ENCODE measurements at regions not wholly inside any gene's neighbourhood (a gene's known extent, or its start where the extent isn't known, plus 50 kb on each side); places are given as distances from the start of the nearest gene placed in this dataset.

DNA sequence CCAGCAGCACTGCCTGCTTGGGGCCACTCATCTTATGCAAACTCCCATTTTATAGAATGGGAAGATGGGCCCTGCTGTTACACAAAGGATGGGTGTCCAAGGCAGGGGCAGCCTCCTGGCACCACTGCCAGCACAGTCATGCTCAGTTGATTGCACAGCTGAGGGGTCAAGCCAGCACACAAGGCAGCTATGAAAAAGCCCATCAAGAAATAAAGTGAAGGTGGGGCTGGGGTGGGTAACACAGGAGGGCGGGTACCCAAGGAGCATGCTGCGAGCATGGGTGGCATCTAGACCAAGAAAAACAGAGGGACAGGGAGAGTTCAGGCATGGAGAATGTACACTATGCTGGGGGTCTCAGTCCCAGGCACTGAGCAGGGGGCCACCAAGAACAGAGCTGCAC lies 74.7 kb upstream of the UNC5B start:
- no peak for DNase-seq (ENCODE audit: extremely low read depth in 1 of 4, low spot score in 3 of 4)
- POLR2A ChIA-PET = interaction anchor here (0.6 to 1.2 kb wide), 4 partner anchors 14 to 635 kb away, joined by 3 to 4 read pairs (median 3); no protein-coding TSS in a partner anchor

DNA sequence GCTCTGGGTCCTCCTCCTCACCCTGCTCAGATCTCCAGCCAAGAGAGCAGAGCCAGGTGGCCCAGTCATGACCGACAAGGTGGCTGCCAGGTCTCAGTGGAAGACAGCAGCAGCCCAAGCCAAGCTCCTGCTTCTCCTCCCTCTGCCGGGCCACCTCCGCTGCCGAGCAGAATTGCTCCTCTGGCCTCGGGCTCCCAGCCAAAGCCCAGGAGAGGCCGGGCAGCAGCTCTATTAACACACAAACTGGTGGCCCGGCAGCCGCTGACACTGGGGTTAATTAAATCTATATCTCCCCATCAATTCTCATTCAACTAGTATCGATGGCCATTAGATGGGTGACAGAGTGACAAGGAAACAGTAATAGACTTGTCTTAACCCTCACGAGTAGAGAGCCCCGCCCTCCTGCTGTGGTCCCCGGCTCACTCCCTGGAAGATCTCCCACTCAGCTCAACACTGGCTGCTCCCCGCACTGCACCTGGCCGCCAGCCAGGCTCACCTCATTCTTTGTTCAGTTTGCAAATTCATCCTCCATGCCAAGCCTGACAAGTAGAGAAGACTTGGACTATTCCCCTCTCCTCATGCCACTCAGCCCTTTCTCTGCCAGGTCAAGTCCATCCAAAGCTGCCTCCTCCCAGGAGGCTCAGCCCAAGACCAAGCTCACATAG lies 74.1 kb upstream of the UNC5B start:
- peaks cover 16 to 75% of the 10 kb centered on the region in 2 experiments; a peak in 3 of 5 replicates for H3K27me3 ChIP-seq (ENCODE audit: control insufficient read depth in 2 of 2, insufficient read depth in 2 of 2, low read length in 2 of 2)
- H3K4me2 ChIP-seq (ENCODE audit: insufficient read depth, low read length) = no peak overlapping the region
- no peaks in the 10 kb centered on the region for H3K9me1 ChIP-seq (ENCODE audit: control insufficient read depth, insufficient read depth, low read length)
- POLR2A ChIA-PET = interaction anchor here (0.8 to 1.2 kb wide), 4 partner anchors 13 to 77 kb away, joined by 3 to 4 read pairs (median 3); no protein-coding TSS in a partner anchor
- no peaks in the 10 kb centered on the region; the same call in none of the 2 replicates for H4K20me1 ChIP-seq (replicated peaks; ENCODE audit: control insufficient read depth, insufficient read depth, low read length)
- CTCF ChIA-PET (ENCODE audit: low intra/inter-chr PET ratio) = interaction anchor here (0.6 kb wide), 1 partner anchor 221 kb away, joined by 3 read pairs; no protein-coding TSS in a partner anchor
- no peaks in the 10 kb centered on the region for H3K79me2 ChIP-seq (ENCODE audit: control insufficient read depth, insufficient read depth, low read length)
- in situ Hi-C loops (cut with MboI) (no loop called here), intact Hi-C loops (cut with micrococcal nuclease) (no loop called here)
- H2AFZ ChIP-seq (ENCODE audit: low read depth, low read length) = no peak overlapping the region
- no peaks in the 10 kb centered on the region for H3K36me3 ChIP-seq (ENCODE audit: control insufficient read depth, insufficient read depth, low read length)
- H3K9me3 ChIP-seq (replicated peaks; ENCODE audit: control insufficient read depth, insufficient read depth, low read depth, low read length) = no peaks in the 10 kb centered on the region
- no peak overlapping the region for H3K9ac ChIP-seq (ENCODE audit: insufficient read depth in 1 of 2, low read depth in 2 of 2, low read length in 2 of 2)
- under 1% methylated on average over 14 of the region's 14 CpGs for WGBS (ENCODE audit: insufficient coverage, low coverage, missing lambda C conversion rate)
- H3K4me1 ChIP-seq (replicated peaks in 1 of 2; ENCODE audit: control insufficient read depth in 2 of 2, insufficient read depth in 2 of 2, low read length in 2 of 2) = no peaks in the 10 kb centered on the region
- H3K4me3 ChIP-seq = no peak overlapping the region
- ATAC-seq (no peak), FAIRE-seq (no peak), DNase-seq (ENCODE audit: extremely low read depth in 1 of 4, low spot score in 3 of 4) (no peak)
- H3K27ac ChIP-seq (ENCODE audit: extremely low read depth, low read depth, low read length) = no peak overlapping the region
- no TSS peak for BruUV-seq (replicated peaks)
- TF ChIP-seq, protein P1, sequence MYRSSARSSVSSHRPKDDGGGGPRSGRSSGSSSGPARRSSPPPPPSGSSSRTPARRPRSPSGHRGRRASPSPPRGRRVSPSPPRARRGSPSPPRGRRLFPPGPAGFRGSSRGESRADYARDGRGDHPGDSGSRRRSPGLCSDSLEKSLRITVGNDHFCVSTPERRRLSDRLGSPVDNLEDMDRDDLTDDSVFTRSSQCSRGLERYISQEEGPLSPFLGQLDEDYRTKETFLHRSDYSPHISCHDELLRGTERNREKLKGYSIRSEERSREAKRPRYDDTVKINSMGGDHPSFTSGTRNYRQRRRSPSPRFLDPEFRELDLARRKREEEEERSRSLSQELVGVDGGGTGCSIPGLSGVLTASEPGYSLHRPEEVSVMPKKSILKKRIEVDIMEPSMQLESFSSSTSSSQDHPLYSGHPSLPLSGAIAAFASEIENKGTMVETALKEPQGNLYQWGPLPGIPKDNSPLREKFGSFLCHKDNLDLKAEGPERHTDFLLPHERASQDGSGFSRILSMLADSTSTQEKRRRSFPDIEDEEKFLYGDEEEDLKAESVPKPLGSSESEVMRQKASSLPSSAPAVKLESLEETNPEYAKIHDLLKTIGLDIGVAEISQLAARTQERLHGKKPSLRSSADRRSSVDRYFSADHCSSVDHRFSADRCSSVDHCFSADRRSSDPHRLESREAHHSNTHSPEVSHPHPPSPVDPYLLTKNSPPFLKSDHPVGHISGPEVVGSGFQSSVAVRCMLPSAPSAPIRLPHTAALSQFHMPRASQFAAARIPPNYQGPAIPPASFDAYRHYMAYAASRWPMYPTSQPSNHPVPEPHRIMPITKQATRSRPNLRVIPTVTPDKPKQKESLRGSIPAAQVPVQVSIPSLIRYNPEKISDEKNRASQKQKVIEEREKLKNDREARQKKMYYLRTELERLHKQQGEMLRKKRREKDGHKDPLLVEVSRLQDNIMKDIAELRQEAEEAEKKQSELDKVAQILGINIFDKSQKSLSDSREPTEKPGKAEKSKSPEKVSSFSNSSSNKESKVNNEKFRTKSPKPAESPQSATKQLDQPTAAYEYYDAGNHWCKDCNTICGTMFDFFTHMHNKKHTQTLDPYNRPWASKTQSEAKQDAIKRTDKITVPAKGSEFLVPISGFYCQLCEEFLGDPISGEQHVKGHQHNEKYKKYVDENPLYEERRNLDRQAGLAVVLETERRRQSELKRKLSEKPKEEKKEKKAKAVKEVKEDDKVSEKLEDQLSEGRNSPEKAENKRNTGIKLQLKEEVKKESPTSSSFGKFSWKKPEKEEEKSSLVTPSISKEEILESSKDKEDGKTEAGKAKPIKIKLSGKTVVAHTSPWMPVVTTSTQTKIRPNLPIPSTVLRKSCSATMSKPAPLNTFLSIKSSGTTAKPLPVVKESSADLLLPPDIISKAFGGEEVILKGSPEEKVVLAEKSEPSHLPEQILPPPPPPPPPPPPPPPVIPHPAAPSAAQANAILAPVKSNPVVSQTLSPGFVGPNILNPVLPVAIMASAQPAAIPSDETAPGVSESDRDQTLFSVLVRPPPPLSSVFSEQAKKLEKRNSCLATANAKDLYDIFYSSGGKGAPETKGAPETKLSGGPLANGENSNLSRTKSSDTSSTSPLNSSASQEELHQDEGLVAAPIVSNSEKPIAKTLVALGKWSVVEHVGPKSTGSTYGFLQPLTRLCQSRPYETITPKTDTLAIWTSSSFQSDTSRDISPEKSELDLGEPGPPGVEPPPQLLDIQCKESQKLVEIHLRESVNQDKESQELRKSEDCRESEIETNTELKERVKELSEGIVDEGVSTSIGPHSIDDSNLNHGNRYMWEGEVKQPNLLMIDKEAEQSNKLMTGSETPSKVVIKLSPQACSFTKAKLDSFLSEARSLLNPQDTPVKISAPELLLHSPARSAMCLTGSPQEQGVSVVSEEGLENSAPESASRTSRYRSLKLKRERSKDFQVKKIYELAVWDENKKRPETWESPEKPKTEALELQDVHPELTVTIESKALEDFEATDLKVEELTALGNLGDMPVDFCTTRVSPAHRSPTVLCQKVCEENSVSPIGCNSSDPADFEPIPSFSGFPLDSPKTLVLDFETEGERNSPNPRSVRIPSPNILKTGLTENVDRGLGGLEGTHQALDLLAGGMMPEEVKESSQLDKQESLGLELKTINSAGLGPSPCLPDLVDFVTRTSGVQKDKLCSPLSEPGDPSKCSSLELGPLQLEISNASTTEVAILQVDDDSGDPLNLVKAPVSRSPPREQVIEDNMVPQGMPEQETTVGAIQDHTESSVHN (IDR thresholded peaks at IDR 0.05; ENCODE audit: borderline replicate concordance in 1 of 2, low read depth in 1 of 2) = no peak

More for the DNA sequence above, 74.7 kb upstream of the UNC5B start:
- intact Hi-C loops (cut with micrococcal nuclease) = no loop called here
- no TSS peak for BruUV-seq (replicated peaks)
- FAIRE-seq (no peak), ATAC-seq (no peak)
- in situ Hi-C loops (cut with MboI) = no loop called here
- Histone ChIP-seq H4K20me1 (replicated peaks; ENCODE audit: control insufficient read depth, insufficient read depth, low read length) (no peaks in the 10 kb centered on the region; the same call in none of the 2 replicates), H3K9me1 (ENCODE audit: control insufficient read depth, insufficient read depth, low read length) (no peaks in the 10 kb centered on the region), H3K9me3 (replicated peaks; ENCODE audit: control insufficient read depth, insufficient read depth, low read depth, low read length) (no peaks in the 10 kb centered on the region), H3K4me1 (replicated peaks in 1 of 2; ENCODE audit: control insufficient read depth in 2 of 2, insufficient read depth in 2 of 2, low read length in 2 of 2) (no peaks in the 10 kb centered on the region), H3K9ac (ENCODE audit: insufficient read depth in 1 of 2, low read depth in 2 of 2, low read length in 2 of 2) (no peak overlapping the region), H3K27me3 (ENCODE audit: control insufficient read depth in 2 of 2, insufficient read depth in 2 of 2, low read length in 2 of 2) (peaks cover 14 to 74% of the 10 kb centered on the region in 2 experiments; a peak in 4 of 5 replicates), H3K4me3 (no peak overlapping the region), H3K4me2 (ENCODE audit: insufficient read depth, low read length) (no peak overlapping the region), H3K79me2 (ENCODE audit: control insufficient read depth, insufficient read depth, low read length) (no peaks in the 10 kb centered on the region), H3K36me3 (ENCODE audit: control insufficient read depth, insufficient read depth, low read length) (no peaks in the 10 kb centered on the region), H2AFZ (ENCODE audit: low read depth, low read length) (no peak overlapping the region), H3K27ac (ENCODE audit: extremely low read depth, low read depth, low read length) (no peak overlapping the region)
- CTCF ChIA-PET (ENCODE audit: low intra/inter-chr PET ratio) = no interaction called here
- TF ChIP-seq HOXB6 (CRISPR knock-in tag; IDR thresholded peaks at IDR 0.05; ENCODE audit: borderline replicate concordance) (no peak), ZNF766 (CRISPR knock-in tag; conservative IDR thresholded peaks at IDR 0.05) (no peak), ZKSCAN3 (CRISPR knock-in tag; IDR thresholded peaks at IDR 0.05) (no peak), ZNF184 (CRISPR knock-in tag; IDR thresholded peaks at IDR 0.05) (no peak)
- 0% methylated on average over 2 of the region's 2 CpGs for WGBS (ENCODE audit: insufficient coverage, low coverage, missing lambda C conversion rate)

Measured in K562 (cell line).